ENCODE measurements at regions not wholly inside any gene's neighbourhood (a gene's known extent, or its start where the extent isn't known, plus 50 kb on each side); places are given as distances from the start of the nearest gene placed in this dataset.
A peak's percentile ranks its signal among the peaks of the same experiment; 100 is the strongest.

- Mint-ChIP-seq H3K4me1 (peaks cover 52% of the 10 kb centered on the region), H3K4me3 (peak overlapping the region; percentile 70), H3K27ac (ENCODE audit: unreplicated experiment) (peak overlapping the region; percentile 86), H3K9me3 (peaks cover 3% of the 10 kb centered on the region), H3K36me3 (ENCODE audit: low read depth) (peaks cover 8% of the 10 kb centered on the region), H3K27me3 (ENCODE audit: low read depth) (peaks cover 1% of the 10 kb centered on the region)
- no peak for DNase-seq (ENCODE audit: low read depth, low spot score)
- TF ChIP-seq CTCF (conservative IDR thresholded peaks at IDR 0.05), result no peak
Observed at GRCh38 chr13:78029901-78030300, 111.3 kb upstream of the EDNRB start.

- H3K9me3 Mint-ChIP-seq, result peaks cover 7% of the 10 kb centered on the region
- no peak for TF ChIP-seq CTCF (conservative IDR thresholded peaks at IDR 0.05)
- H3K27ac Mint-ChIP-seq (ENCODE audit: unreplicated experiment), result peak overlapping the region; percentile 86
- DNase-seq (ENCODE audit: low read depth, low spot score), result no peak
- peaks cover 45% of the 10 kb centered on the region for H3K4me1 Mint-ChIP-seq
- peaks cover 9% of the 10 kb centered on the region for H3K36me3 Mint-ChIP-seq (ENCODE audit: low read depth)
- no peak overlapping the region for H3K4me3 Mint-ChIP-seq
- no peaks in the 10 kb centered on the region for H3K27me3 Mint-ChIP-seq (ENCODE audit: low read depth)
Observed at GRCh38 chr13:78028960-78029359, 110.3 kb upstream of the EDNRB start.

- no peak for TF ChIP-seq CTCF (conservative IDR thresholded peaks at IDR 0.05)
- peaks cover 3% of the 10 kb centered on the region for H3K27me3 Mint-ChIP-seq (ENCODE audit: low read depth)
- no peak overlapping the region for H3K4me3 Mint-ChIP-seq
- DNase-seq (ENCODE audit: low read depth, low spot score), result no peak
- H3K9me3 Mint-ChIP-seq, result peaks cover 15% of the 10 kb centered on the region
- peaks cover 58% of the 10 kb centered on the region for H3K4me1 Mint-ChIP-seq
- no peak overlapping the region for H3K27ac Mint-ChIP-seq (ENCODE audit: unreplicated experiment)
- peaks cover 17% of the 10 kb centered on the region for H3K36me3 Mint-ChIP-seq (ENCODE audit: low read depth)
Observed at GRCh38 chr13:78024996-78025395, 106.4 kb upstream of the EDNRB start.

GRCh38 chr13:78022164-78022877 lies 103.7 kb upstream of the EDNRB start:
- H3K27me3 Mint-ChIP-seq (ENCODE audit: low read depth), result peaks cover 6% of the 10 kb centered on the region
- H3K4me3 Mint-ChIP-seq, result no peak overlapping the region
- peaks cover 46% of the 10 kb centered on the region for H3K4me1 Mint-ChIP-seq
- no peak for DNase-seq (ENCODE audit: low read depth, low spot score)
- peak overlapping the region; percentile 2 for H3K27ac Mint-ChIP-seq (ENCODE audit: unreplicated experiment)
- TF ChIP-seq CTCF (conservative IDR thresholded peaks at IDR 0.05), result no peak
- H3K9me3 Mint-ChIP-seq, result peaks cover 21% of the 10 kb centered on the region
- peaks cover 30% of the 10 kb centered on the region for H3K36me3 Mint-ChIP-seq (ENCODE audit: low read depth)

GRCh38 chr13:78020861-78021260 lies 102.2 kb upstream of the EDNRB start:
- Mint-ChIP-seq H3K27ac (ENCODE audit: unreplicated experiment) (no peak overlapping the region), H3K4me3 (peak overlapping the region; percentile 32), H3K27me3 (ENCODE audit: low read depth) (peaks cover 6% of the 10 kb centered on the region), H3K36me3 (ENCODE audit: low read depth) (peaks cover 41% of the 10 kb centered on the region), H3K9me3 (peaks cover 31% of the 10 kb centered on the region), H3K4me1 (peaks cover 38% of the 10 kb centered on the region)
- no peak for TF ChIP-seq CTCF (conservative IDR thresholded peaks at IDR 0.05)
- DNase-seq (ENCODE audit: low read depth, low spot score), result peak; percentile 48

Measured in neural crest cell (in vitro differentiated cells).